Endothelial cell of umbilical vein (primary cell): ENCODE measurements at regions not wholly inside any gene's neighbourhood (a gene's known extent, or its start where the extent isn't known, plus 50 kb on each side); places are given as distances from the start of the nearest gene placed in this dataset.

Experiments
- BruUV-seq: library from RNA; stranded (reverse); fragments of 400-500 nt; replicated peaks from 2 replicates; lab custom pipeline; 2021; lab: Mats Ljungman, UMichigan
- CTCF ChIA-PET: fragments of 300-600, 350-600 bp; sonication (Branson Sonifier 250); formaldehyde crosslinking; loops from one replicate; lab custom pipeline; 2021; ENCODE audit warnings: antibody characterized with exemption, inconsistent platforms; lab: Charles Lee
- POLR2A ChIA-PET: fragments of 300-600, 350-600 bp; sonication (Branson Sonifier 250); formaldehyde crosslinking; loops from one replicate; lab custom pipeline; 2021; ENCODE audit warnings: antibody characterized with exemption, inconsistent platforms; lab: Charles Lee
- DNase-seq: peaks from one replicate; pipeline ENCODE4 v3.0.0-alpha.2; 2011; ENCODE audit warnings: low read depth, low spot score
- FAIRE-seq: peaks from 2 replicates; lab custom pipeline; 2011; peaks lifted over from hg19 to GRCh38; lab: Jason Lieb, UNC
- H2AFZ ChIP-seq: 2 replicates; pipeline ENCODE4 v1.6.0; 2012; ENCODE audit warnings: low read depth, low read length, control low read depth, inconsistent platforms
- H3K27ac ChIP-seq: 2 replicates; pipeline ENCODE4 v1.5.1; 2011; ENCODE audit warnings: low read depth, mild to moderate bottlenecking, control low read depth, low read length, moderate library complexity; ENCODE audit not compliant: insufficient read depth
- H3K27me3 ChIP-seq, 2 experiments: 2 replicates each; pipeline versions ENCODE4 v1.6.0 to v1.6.1; 2011; ENCODE audit warnings: low read length in 2 of 2, mixed read lengths in 1 of 2; ENCODE audit not compliant: control insufficient read depth in 2 of 2, insufficient read depth in 2 of 2
- H3K36me3 ChIP-seq, 2 experiments: 2 replicates in 1 of 2; 3 replicates in 1 of 2; pipeline ENCODE4 v1.5.1; 2011; ENCODE audit warnings: low read length in 2 of 2, mild to moderate bottlenecking in 1 of 2, moderate library complexity in 1 of 2; ENCODE audit not compliant: control insufficient read depth in 2 of 2, insufficient read depth in 2 of 2; ENCODE audit errors: extremely low read depth in 1 of 2
- H3K4me1 ChIP-seq: 3 replicates; pipeline ENCODE4 v1.5.1; 2011; ENCODE audit warnings: mild to moderate bottlenecking, low read length; ENCODE audit not compliant: control insufficient read depth, insufficient read depth; ENCODE audit errors: extremely low read depth
- H3K4me2 ChIP-seq: 2 replicates; pipeline ENCODE4 v1.6.1; 2011; ENCODE audit warnings: low read length, control low read depth, mixed read lengths; ENCODE audit not compliant: insufficient read depth
- H3K4me3 ChIP-seq, 3 experiments: fragments of 200-600 bp in 1 of 3; sonication (generic), shearing (Covaris generic) in 1 of 3; replicated peaks in 1 of 3; 2 replicates each; pipeline ENCODE4 v1.5.1; 2011 to 2016; ENCODE audit warnings: control low read depth in 3 of 3, low read length in 3 of 3, mild to moderate bottlenecking in 2 of 3, inconsistent platforms in 1 of 3, low read depth in 1 of 3, moderate library complexity in 1 of 3; ENCODE audit not compliant: insufficient read depth in 1 of 3
- H3K79me2 ChIP-seq: 2 replicates; pipeline ENCODE4 v1.6.0; 2012; ENCODE audit warnings: low read length, inconsistent platforms; ENCODE audit not compliant: control insufficient read depth, insufficient read depth
- H3K9ac ChIP-seq: replicated peaks from 2 replicates; pipeline ENCODE3; 2011; ENCODE audit warnings: low read length, control low read depth; ENCODE audit not compliant: insufficient read depth; ENCODE audit errors: extremely low read depth
- H3K9me1 ChIP-seq: replicated peaks from 3 replicates; pipeline ENCODE4 v1.6.0; 2011; ENCODE audit warnings: mild to moderate bottlenecking, low read length; ENCODE audit not compliant: control insufficient read depth, insufficient read depth; ENCODE audit errors: extremely low read depth
- H3K9me3 ChIP-seq: replicated peaks from 2 replicates; pipeline ENCODE4 v1.5.1; 2012; ENCODE audit warnings: low read length, inconsistent platforms; ENCODE audit not compliant: control insufficient read depth, insufficient read depth
- H4K20me1 ChIP-seq: replicated peaks from 2 replicates; pipeline ENCODE3; 2011; ENCODE audit warnings: mild to moderate bottlenecking, low read length; ENCODE audit not compliant: control insufficient read depth, insufficient read depth; ENCODE audit errors: extremely low read depth
- EZH2 ChIP-seq: IDR thresholded peaks from 2 replicates; pipeline ENCODE4 v1.6.1; 2012; ENCODE audit warnings: borderline replicate concordance, low read depth, mild to moderate bottlenecking, moderate library complexity, low read length, inconsistent platforms; ENCODE audit not compliant: severe bottlenecking
- FOS ChIP-seq: IDR thresholded peaks from 2 replicates; pipeline ENCODE4 v1.6.1; 2011; ENCODE audit warnings: mild to moderate bottlenecking, low read length, moderate library complexity, borderline replicate concordance; ENCODE audit not compliant: insufficient read depth
- GATA2 ChIP-seq: IDR thresholded peaks from 2 replicates; pipeline ENCODE4 v1.7.0; 2011; ENCODE audit warnings: low read depth, mild to moderate bottlenecking, moderate library complexity, mixed read lengths, low read length; ENCODE audit not compliant: insufficient read length, insufficient read depth
- JUN ChIP-seq: IDR thresholded peaks from 2 replicates; pipeline ENCODE4 v1.6.1; 2011; ENCODE audit warnings: borderline replicate concordance, low read depth; ENCODE audit not compliant: insufficient read length, insufficient read depth
- MYC ChIP-seq: IDR thresholded peaks from one replicate; pipeline ENCODE4 v1.6.1; 2011; ENCODE audit warnings: mild to moderate bottlenecking, low read depth, low read length
- POLR2A ChIP-seq: IDR thresholded peaks from 2 replicates; pipeline ENCODE4 v1.6.1; 2012; ENCODE audit warnings: low read depth, mild to moderate bottlenecking, control low read depth, low read length
- POLR2AphosphoS5 ChIP-seq: IDR thresholded peaks from 2 replicates; pipeline ENCODE4 v1.6.1; 2012; ENCODE audit warnings: low read depth, mild to moderate bottlenecking, control low read depth, low read length, moderate library complexity; ENCODE audit not compliant: insufficient read depth
- dilution Hi-C: fragments of 300-500 bp; cut with MboI; formaldehyde crosslinking; loops from one replicate; pipeline ENCODE4 v1.15.0; 2019; ENCODE audit warnings: low sequenced_read_pairs; ENCODE audit not compliant: extremely low pct_ligation_motif_present
- intact Hi-C: fragments of 100-400 bp; cut with micrococcal nuclease; formaldehyde crosslinking; loops from one replicate; pipeline ENCODE4 v1.10.0; 2022
- TF ChIP-seq, protein P1 (sequence below): IDR thresholded peaks from 2 replicates; pipeline ENCODE4 v1.6.1; 2011; ENCODE audit not compliant: insufficient read depth, insufficient read length
- TF ChIP-seq, protein P2 (sequence below), 2 donors: IDR thresholded peaks; 1 replicate in 1 of 2; 2 replicates in 1 of 2; pipeline ENCODE4 v1.5.1; 2011; ENCODE audit warnings: low read length in 2 of 2, mild to moderate bottlenecking in 2 of 2, moderate library complexity in 2 of 2, control low read depth in 1 of 2, inconsistent platforms in 1 of 2, low read depth in 1 of 2; ENCODE audit not compliant: insufficient read depth in 1 of 2; ENCODE audit errors: extremely low read depth in 1 of 2

DNA sequence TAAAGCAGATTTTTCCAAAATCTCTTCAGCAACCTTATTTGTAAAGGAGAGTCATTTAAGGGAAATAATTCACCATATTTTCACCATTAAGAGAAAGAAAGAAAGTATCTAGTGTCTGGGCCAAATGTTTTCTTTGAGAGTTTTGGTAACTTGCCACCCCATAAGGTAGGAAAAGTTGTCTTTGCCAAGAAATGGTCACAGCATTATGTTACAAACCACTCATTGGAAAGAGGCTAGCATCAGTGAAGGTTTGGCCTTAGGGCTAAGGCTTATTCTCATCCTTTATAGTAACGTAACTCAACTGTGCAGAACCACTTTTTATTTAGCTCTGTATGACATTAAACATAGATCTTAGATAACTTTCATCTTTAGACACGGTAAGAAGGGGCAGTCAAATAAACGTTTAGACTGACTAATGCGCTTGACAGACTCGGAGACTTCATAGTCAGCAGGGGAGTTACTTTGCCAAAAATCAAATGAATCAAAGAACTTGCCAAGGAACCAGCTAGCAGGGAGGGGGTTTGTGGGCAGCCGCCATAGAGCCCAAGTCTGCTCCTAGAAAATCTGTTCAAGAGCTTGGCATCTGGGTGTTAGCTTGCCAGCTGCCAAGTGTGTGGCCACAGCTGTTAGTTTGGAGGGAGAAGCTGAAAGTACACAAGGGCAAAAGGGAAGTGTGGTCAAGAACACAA lies 182.8 kb upstream of the GRID2 start:
- no peaks in the 10 kb centered on the region for H3K9me3 ChIP-seq
- no peaks in the 10 kb centered on the region for H3K27me3 ChIP-seq
- no peaks in the 10 kb centered on the region for H3K4me1 ChIP-seq
- no peak overlapping the region for H3K4me2 ChIP-seq
- no peak for DNase-seq
- no peaks in the 10 kb centered on the region for H4K20me1 ChIP-seq
- no peak overlapping the region for H2AFZ ChIP-seq
- TF ChIP-seq GATA2 (no peak), FOS (no peak), POLR2A (no peak), EZH2 (no peak), MYC (no peak), JUN (no peak), POLR2AphosphoS5 (no peak)
- TF ChIP-seq, protein P1, sequence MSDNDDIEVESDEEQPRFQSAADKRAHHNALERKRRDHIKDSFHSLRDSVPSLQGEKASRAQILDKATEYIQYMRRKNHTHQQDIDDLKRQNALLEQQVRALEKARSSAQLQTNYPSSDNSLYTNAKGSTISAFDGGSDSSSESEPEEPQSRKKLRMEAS: no peak
- no TSS peak for BruUV-seq
- dilution Hi-C loops: no loop called here
- ChIA-PET POLR2A (no interaction called here), CTCF (no interaction called here)
- H3K27ac ChIP-seq: no peak overlapping the region
- H3K36me3 ChIP-seq: no peaks in the 10 kb centered on the region
- H3K9me1 ChIP-seq: no peaks in the 10 kb centered on the region
- FAIRE-seq: no peak
- no peak overlapping the region for H3K9ac ChIP-seq
- no peak overlapping the region for H3K4me3 ChIP-seq
- intact Hi-C loops: no loop called here
- no peaks in the 10 kb centered on the region for H3K79me2 ChIP-seq

DNA sequence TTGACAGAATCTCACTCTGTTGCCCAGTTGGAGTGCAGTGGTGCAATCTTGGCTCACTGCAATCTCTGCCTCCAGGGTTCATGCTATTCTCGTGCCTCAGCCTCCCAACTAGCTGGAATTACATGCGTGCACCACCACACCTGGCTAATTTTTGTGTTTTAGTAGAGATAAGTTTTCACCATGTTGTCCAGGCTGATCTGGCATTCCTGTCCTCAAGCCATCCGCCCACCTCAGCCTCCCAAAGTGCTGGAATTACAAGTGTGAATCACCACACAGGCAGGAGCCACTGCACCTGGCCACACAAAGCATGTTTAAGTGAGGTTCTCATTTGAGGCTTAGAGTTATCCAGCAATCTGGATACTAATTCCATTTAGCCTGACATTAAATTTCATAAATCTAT lies 180.9 kb upstream of the GRID2 start:
- FAIRE-seq: no peak
- Histone ChIP-seq H3K36me3 (no peaks in the 10 kb centered on the region), H3K79me2 (no peaks in the 10 kb centered on the region), H3K9me1 (no peaks in the 10 kb centered on the region), H3K4me1 (no peaks in the 10 kb centered on the region), H4K20me1 (no peaks in the 10 kb centered on the region), H3K4me2 (no peak overlapping the region), H3K27me3 (no peaks in the 10 kb centered on the region), H3K27ac (no peak overlapping the region), H3K9me3 (no peaks in the 10 kb centered on the region), H3K9ac (no peak overlapping the region), H2AFZ (no peak overlapping the region), H3K4me3 (no peak overlapping the region)
- POLR2A ChIA-PET: no interaction called here
- intact Hi-C loops (no loop called here), dilution Hi-C loops (no loop called here)
- no peak for DNase-seq
- TF ChIP-seq POLR2AphosphoS5 (no peak), MYC (no peak), FOS (no peak), EZH2 (no peak), POLR2A (no peak), JUN (no peak), GATA2 (no peak)
- TF ChIP-seq, protein P2, sequence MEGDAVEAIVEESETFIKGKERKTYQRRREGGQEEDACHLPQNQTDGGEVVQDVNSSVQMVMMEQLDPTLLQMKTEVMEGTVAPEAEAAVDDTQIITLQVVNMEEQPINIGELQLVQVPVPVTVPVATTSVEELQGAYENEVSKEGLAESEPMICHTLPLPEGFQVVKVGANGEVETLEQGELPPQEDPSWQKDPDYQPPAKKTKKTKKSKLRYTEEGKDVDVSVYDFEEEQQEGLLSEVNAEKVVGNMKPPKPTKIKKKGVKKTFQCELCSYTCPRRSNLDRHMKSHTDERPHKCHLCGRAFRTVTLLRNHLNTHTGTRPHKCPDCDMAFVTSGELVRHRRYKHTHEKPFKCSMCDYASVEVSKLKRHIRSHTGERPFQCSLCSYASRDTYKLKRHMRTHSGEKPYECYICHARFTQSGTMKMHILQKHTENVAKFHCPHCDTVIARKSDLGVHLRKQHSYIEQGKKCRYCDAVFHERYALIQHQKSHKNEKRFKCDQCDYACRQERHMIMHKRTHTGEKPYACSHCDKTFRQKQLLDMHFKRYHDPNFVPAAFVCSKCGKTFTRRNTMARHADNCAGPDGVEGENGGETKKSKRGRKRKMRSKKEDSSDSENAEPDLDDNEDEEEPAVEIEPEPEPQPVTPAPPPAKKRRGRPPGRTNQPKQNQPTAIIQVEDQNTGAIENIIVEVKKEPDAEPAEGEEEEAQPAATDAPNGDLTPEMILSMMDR (IDR thresholded peaks at IDR 0.05; ENCODE audit: extremely low read depth in 1 of 2, insufficient read depth in 1 of 2, low read depth in 1 of 2, low read length in 2 of 2): no peak
- TF ChIP-seq, protein P1: no peak
- no TSS peak for BruUV-seq
- CTCF ChIA-PET: no interaction called here
